ENCODE measurements at regions not wholly inside any gene's neighbourhood (a gene's known extent, or its start where the extent isn't known, plus 50 kb on each side); places are given as distances from the start of the nearest gene placed in this dataset.

GRCh38 chr7:53087274-53087673 is 51.8 kb downstream of the POM121L12 start:
- H3K36me3 Mint-ChIP-seq: no peaks in the 10 kb centered on the region

GRCh38 chr7:53094191-53094590 is 58.8 kb downstream of the POM121L12 start:
- no peak overlapping the region for H3K4me3 Mint-ChIP-seq
- DNase-seq (ENCODE audit: low spot score in 2 of 2, unreplicated experiment in 2 of 2): no peak
- H3K27ac Mint-ChIP-seq: no peak overlapping the region
- H3K9me3 Mint-ChIP-seq: no peaks in the 10 kb centered on the region
- TF ChIP-seq CTCF (IDR thresholded peaks at IDR 0.05; ENCODE audit: unreplicated experiment): no peak
- no peaks in the 10 kb centered on the region for H3K4me1 Mint-ChIP-seq
- H3K36me3 Mint-ChIP-seq: no peaks in the 10 kb centered on the region
- no peaks in the 10 kb centered on the region for H3K27me3 Mint-ChIP-seq (ENCODE audit: low read depth)

More at GRCh38 chr7:53087274-53087673, 51.8 kb downstream of the POM121L12 start:
- H3K4me1 Mint-ChIP-seq: no peaks in the 10 kb centered on the region
- H3K9me3 Mint-ChIP-seq: peaks cover 10% of the 10 kb centered on the region
- no peak overlapping the region for H3K4me3 Mint-ChIP-seq
- DNase-seq (ENCODE audit: low spot score in 2 of 2, unreplicated experiment in 2 of 2): no peak
- H3K27me3 Mint-ChIP-seq (ENCODE audit: low read depth): no peaks in the 10 kb centered on the region
- TF ChIP-seq CTCF (IDR thresholded peaks at IDR 0.05; ENCODE audit: unreplicated experiment): no peak
- no peak overlapping the region for H3K27ac Mint-ChIP-seq

- DNase-seq (ENCODE audit: low spot score in 2 of 2, unreplicated experiment in 2 of 2): no peak
- no peak for TF ChIP-seq CTCF (IDR thresholded peaks at IDR 0.05; ENCODE audit: unreplicated experiment)
- Mint-ChIP-seq H3K27ac (no peak overlapping the region), H3K9me3 (no peaks in the 10 kb centered on the region), H3K4me1 (no peaks in the 10 kb centered on the region), H3K36me3 (no peaks in the 10 kb centered on the region), H3K4me3 (no peak overlapping the region), H3K27me3 (ENCODE audit: low read depth) (no peaks in the 10 kb centered on the region)
Measured at GRCh38 chr7:53094827-53095226, 59.4 kb downstream of the POM121L12 start.

GRCh38 chr7:53095731-53096501 is 60.5 kb downstream of the POM121L12 start:
- no peaks in the 10 kb centered on the region for H3K36me3 Mint-ChIP-seq
- DNase-seq (ENCODE audit: low spot score in 2 of 2, unreplicated experiment in 2 of 2): no peak
- no peaks in the 10 kb centered on the region for H3K9me3 Mint-ChIP-seq
- H3K4me1 Mint-ChIP-seq: peaks cover 1% of the 10 kb centered on the region
- no peak overlapping the region for H3K27ac Mint-ChIP-seq
- TF ChIP-seq CTCF (IDR thresholded peaks at IDR 0.05; ENCODE audit: unreplicated experiment): no peak
- H3K4me3 Mint-ChIP-seq: no peak overlapping the region
- no peaks in the 10 kb centered on the region for H3K27me3 Mint-ChIP-seq (ENCODE audit: low read depth)

- H3K27me3 Mint-ChIP-seq (ENCODE audit: low read depth): no peaks in the 10 kb centered on the region
- H3K4me3 Mint-ChIP-seq: no peak overlapping the region
- peaks cover 4% of the 10 kb centered on the region for H3K9me3 Mint-ChIP-seq
- no peak for TF ChIP-seq CTCF (IDR thresholded peaks at IDR 0.05; ENCODE audit: unreplicated experiment)
- H3K4me1 Mint-ChIP-seq: peaks cover 4% of the 10 kb centered on the region
- H3K36me3 Mint-ChIP-seq: no peaks in the 10 kb centered on the region
- no peak for DNase-seq (ENCODE audit: low spot score in 2 of 2, unreplicated experiment in 2 of 2)
- no peak overlapping the region for H3K27ac Mint-ChIP-seq
Measured at GRCh38 chr7:53100091-53100490, 64.7 kb downstream of the POM121L12 start.

All from mesothelial cell of epicardium (in vitro differentiated cells).